ENCODE measurements at regions not wholly inside any gene's neighbourhood (a gene's known extent, or its start where the extent isn't known, plus 50 kb on each side); places are given as distances from the start of the nearest gene placed in this dataset.

DNA sequence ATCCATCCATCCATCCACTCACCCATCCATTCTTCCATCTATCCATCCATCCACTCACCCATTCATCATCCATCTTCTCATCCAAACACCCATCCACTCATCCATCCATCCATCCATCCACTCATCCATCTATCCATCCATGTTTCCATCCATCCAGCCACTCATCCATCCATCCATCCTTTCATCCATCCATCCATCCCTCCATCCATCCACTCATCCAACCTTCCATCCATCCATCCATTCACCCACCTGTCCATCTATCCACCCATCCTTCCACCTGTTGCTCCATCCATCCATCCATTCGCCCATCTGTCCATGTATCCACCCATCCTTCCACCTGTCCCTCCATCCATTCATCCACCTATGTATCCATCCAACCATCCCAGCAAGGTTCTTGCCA lies 378.4 kb upstream of the PFKP start:
- no peak for FAIRE-seq

DNA sequence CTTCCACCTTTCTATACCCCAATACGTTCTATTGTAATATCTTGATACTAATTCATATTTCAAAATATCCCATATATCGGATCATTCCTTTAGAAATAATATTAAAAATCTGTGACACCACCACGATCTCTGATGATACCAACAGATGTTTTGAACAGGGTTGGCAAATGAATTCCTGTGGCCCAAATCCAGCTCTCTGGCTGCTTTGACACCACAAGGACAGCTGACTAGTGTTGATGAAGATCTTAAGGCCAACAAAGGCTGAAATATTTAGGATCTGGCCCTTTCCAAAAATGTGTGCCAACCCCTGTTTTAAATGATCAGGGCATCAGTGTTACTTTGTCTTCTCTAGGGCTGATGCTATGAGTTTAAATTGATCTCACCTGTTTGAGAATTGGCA lies 380.7 kb upstream of the PFKP start:
- FAIRE-seq, result no peak

DNA sequence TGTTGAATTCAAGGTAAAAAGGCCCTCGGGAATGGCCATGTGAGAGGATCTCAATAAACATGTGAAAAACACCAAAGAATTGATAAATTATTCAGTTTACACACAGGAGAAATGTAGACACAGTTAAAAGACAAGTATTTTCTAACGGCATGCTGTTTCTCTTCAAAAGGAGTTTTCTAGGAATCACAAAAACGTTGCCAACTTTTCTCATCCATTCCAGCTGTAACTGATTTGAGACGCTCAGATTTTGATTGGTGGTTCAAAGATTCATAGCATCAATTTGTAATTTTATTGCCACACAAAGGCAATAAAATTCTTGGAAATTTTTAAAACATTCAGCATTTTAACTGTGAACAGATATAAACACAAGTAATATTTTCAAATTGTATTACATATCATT lies 384.9 kb upstream of the PFKP start:
- no peak for FAIRE-seq

DNA sequence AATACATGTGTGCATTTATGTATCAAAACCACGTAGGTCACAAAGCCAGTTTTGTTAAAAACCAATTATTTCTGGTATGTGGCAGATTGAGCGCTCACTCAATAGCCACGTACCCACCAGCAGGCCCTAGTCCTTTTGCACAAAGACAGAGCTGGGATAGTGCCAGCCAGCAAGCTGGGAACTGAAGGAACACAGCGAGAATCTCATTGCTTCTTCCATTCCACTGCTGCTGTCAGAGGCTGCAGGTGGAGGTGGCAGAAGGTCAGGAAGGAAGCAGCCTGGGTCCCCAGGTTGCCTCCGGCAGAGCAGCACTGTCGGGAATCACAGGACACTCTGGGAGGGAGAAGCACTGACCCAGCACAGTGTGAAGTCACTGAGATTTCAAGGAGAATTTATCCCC lies 385.5 kb upstream of the PFKP start:
- FAIRE-seq, result no peak

DNA sequence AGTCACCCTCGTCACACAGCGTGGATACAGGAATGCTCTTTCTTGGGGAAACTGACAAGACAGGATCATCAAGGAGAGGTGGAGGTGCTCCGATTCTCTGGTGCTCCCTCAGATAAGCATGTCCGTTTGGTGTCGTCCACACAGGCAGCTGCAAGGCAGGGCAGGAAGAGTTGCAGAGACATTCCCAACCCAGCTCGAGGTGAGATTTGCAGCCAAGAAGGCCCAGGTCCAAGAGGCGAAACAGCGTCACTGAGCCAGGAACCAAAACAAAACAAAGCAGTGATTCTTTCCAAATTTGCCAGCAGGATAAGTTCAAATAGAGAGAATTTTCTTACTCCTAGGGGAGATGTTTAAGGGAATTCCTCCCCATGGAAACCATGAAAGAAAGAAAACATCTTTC lies 386.5 kb upstream of the PFKP start:
- FAIRE-seq, result no peak

DNA sequence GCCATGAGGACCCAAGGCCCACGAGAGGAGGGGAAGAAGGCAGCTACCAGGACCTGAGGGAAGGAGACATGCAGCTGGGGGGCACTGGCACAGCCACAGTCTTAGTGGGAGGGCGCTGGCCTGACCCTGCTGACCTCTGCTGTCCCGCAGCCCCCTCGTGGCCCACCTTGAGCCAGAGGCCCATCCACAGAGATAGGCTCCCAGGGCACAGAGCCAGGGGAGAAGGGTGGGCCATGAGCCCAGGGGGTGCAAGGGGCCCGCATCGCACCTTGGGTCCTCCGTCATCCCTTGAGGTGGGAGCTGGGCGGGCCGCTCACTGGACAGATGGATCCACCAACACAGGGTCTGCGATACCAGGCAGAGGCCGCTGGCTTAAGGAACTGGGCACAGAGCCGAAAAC lies 387.7 kb upstream of the PFKP start:
- FAIRE-seq, result no peak

DNA sequence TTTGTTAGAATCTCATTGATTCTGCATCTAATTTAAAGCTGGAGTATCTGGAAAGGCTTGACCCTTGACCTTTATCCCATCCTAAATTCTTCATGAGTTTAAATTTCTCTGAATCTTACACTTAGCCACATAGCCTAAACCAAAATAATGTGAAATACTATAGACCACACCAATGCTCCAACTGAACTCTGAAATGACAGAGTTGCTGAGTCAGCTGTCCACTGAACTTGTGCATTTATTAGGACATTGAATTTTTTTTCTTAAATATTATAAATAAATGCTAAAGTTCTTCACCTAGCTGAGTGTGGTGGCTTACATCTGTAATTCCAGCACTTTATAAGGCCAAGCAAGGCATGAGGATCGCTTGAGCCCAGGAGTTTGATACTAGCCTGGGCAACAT lies 390.9 kb upstream of the PFKP start:
- FAIRE-seq, result no peak

DNA sequence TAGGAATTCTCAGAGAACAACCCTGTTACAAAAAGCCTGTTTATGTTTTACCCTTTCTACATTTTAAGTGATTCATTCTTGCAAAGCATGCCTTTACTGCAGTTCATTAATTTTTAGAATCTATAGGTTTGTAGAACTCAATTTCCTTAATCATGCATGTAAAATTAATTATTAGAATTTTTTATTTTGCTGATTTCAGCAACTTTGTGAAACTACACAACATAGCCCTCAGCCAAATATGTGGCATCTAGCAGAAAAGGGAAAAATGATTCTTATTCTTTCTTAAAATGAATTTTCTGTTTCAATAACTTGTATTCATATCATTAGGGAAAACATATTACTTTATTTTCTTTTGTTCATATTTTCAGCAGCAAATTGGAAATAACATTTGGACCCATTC lies 392.9 kb upstream of the PFKP start:
- FAIRE-seq, result no peak

DNA sequence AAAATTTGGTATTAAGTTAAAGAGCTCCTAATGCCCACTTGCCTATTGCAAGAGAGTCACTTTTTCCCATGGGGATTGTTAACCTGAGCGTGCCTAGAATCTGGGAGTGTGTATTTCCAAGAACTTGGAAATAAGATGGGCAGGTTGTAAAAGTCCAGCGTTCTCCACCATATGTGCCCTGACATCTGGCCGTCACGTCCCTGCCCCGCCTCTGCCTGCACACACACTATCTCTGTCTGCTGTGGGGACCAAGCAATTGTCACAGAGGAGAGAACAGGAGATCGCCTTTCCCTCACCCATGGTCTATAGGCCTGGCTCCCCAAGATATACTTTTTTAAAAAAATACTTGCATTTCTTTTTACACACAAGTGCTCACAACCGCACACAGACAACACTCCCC lies 396.5 kb upstream of the PFKP start:
- no peak for FAIRE-seq

DNA sequence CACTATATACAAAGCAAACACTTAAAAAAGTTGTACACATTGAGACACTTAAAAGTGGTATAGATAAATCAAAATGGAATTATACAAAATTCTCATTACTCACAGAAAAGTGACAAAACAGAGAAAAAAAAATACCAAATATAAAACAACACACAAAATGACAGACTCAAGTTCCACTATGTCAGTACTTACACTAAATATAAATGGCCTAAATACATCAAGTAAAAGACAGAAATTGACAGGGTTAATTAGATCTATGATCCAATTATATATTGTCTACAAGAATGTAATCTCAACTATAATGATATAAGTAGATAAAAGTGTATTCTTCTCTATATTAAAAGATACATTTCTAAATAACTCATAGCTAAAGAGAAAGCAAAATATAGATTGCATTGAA lies 401.6 kb upstream of the PFKP start:
- no peak for FAIRE-seq

DNA sequence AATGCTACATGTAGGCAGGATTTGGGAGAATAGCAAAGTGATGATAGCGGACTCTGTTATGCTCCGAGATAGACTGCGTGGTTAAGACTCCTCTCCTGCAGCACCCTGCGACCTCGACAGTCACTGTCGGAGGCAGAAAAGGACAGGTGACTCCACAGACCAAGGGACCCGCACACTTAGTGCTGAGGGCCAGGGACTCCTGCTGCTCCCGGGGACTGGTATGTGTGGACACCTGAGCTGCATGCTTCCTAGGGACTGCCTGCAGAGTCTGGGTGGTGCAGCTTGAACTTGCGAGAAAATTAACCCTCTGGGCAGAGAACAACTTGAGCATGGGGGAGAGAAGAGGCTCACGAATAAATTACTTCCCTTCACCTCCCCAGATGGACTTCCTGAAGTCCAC lies 407.1 kb upstream of the PFKP start:
- FAIRE-seq, result no peak

DNA sequence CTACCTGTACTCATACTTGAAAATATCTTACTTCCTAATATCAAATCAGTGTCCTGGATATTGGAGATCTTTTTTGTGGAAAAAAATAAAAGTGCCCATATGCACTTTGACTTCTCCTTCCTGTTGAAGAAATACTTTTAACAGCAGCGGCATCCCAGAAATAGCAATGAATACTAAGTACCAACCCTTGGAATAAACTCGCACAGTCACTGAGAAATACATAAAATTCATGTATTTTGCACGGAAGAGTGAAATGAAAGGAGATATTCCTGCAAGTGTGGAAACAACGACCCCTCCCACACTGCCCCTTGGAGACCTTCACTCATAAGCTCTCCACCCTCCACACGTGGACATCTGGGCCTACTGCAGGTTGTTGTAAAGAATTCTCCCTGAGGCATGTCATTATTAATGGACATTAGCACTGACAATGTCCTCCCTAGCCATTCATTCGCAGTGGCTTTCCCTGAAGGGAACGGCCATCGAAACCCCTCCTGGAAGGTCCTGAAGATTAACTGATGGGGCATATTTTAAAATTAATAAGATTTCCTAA lies 407.6 kb upstream of the PFKP start:
- FAIRE-seq, result no peak

DNA sequence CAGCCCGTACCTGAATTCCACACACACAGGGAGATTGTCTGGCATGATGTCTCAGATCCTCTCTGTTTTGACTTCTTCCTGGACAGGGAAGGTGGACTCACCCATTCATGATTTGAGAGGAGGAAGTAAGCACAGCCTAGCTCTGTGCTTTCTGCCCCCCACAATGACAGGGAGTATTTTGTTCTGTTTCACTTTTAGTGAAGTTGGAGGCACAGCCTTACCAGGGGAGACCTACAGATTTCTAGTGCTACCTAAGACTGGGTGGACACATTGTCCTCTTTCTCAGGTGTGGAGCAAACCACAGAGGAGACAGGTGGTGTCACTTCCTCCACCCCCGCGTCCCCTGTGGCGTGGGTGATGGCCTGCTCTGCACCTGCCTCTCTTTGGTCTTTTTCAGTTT lies 408.6 kb upstream of the PFKP start:
- FAIRE-seq, result no peak

DNA sequence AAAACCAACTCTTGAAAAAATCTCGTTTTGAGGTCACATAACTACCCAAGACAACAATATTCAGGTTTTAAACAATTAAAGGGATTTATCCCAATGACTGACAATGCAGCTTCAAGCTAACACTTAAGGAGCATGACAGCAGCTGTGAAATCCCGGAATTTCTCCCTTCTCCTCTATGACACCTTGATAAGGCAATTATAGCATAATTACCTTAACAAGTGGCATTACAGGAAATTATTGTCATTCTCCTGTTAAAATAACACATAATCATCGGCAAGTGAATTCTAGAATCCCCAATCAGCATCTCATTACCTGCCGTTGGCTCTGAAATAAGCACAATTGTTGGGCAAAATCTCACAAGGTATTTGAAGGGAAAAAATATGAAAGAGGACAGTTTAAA lies 417.0 kb upstream of the PFKP start:
- no peak for FAIRE-seq

DNA sequence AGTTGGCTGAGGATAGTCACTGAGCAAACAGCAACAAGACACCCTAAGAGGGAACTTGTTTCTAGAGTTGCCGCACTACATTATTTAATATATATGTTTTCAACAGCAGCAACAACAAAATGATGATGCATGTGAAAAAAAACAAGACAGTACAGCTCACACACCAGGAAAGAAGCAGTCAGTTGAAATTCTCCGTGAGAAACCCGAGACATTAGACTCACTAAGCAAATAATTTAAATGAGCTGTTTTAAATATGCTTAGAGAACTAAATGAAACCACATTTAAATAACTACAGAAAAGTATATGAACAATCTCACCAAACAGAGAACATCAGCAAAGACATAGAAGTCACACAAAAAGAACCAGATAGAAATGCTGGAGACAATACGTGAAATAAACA lies 426.3 kb upstream of the PFKP start:
- FAIRE-seq, result no peak

DNA sequence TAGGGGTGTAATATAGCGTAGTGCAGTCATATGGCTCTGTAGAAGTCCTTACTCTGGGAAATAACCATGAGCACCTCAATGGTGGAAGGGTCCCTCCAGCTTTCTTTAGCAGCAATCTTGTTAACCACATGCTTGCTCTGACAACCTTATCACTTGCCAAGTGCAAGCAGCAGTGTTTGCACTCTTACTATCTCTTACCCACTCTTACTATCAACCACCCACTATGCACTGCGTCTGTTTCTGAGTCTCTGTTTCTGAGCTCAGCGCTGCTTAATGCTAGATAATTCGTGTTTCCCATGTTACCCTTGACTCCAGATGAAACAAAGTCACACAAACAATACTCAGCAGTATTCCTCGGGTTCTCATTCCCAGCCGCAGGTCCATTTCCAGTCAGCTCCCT lies 433.7 kb upstream of the PFKP start:
- FAIRE-seq, result no peak

DNA sequence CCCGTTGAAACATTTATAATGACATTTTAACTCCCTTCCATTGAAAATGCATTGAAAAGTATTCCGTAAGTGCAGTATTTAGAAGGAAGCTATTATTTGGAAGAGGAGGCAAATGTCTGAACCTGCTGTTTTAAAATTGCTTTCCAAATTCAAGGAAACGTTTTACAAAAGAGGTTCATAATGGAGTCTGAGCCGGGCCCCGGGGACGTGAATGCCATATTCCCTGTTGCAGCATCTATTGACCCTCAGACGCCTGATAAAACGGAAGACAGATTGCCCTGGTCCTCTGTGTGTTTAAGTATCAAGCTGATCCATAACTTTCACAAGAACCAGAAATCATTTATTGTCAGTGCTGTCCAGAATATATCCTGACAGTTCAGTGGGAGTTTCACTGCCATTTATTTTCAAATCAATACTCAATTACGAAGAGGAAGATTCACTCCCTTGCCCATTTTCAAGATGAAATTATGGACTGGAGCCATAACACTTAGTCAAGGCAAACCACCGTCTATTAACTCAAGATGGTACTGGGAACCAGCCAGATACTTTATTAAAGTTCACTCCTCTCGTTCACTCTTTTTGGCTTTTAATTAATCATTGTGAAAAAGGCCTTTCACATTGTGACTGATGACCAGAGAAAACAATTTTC lies 435.7 kb upstream of the PFKP start:
- FAIRE-seq, result no peak

DNA sequence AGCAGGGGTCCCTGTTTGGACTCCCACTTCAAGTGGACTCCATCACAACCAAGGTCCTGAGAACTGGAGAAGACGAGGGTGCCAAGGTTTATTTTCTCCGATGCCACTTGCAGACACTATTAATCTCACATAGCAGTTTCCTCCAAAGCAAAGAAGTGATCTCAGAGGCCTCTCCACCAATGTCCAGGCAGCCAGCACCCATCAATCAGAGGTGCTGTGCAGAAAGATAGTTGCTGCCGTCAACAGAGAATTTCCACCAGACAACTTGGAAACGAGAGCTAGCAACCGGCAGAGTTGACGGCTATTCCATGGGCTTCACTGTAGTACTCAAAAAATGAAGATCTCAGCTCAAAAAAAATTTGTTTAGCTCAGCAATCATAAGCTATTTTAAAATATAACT lies 438.6 kb upstream of the PFKP start:
- FAIRE-seq, result no peak

DNA sequence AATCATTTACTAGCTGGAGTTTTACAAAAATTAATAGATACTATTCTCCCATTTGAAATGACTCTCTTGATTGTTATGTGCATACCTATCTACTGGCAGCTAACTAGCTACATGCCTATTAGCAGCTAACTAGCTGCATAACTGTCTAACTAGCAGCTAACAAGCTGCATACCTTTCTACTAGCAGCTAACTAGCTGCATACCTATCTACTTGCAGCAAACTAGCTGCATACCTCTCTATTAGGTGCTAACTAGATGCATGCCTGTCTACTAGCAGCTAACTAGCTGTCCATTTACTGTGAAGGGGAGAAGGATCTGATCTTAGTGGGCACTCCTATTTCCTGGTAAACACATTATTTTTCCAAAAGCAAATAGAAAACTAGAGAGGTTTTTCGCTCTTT lies 439.4 kb upstream of the PFKP start:
- no peak for FAIRE-seq

DNA sequence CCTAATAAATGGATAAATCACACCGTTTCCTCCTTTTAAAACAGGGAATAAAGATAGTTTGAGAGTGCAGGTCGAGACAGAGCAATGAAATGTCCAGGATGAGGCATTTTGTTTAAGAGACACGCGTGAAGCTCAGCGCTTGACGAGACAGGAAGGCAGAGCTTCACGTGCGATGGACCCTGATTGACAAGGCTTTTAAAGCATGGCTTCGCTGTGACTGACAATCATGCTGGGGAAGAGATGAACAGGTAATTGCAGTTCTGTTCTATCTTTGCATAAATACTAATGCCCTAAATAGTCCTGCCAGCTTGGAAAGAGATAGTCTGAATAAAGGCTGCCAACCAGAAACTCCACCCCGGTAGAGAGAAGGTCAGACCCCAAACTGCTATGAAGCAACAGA lies 442.3 kb upstream of the PFKP start:
- no peak for FAIRE-seq

DNA sequence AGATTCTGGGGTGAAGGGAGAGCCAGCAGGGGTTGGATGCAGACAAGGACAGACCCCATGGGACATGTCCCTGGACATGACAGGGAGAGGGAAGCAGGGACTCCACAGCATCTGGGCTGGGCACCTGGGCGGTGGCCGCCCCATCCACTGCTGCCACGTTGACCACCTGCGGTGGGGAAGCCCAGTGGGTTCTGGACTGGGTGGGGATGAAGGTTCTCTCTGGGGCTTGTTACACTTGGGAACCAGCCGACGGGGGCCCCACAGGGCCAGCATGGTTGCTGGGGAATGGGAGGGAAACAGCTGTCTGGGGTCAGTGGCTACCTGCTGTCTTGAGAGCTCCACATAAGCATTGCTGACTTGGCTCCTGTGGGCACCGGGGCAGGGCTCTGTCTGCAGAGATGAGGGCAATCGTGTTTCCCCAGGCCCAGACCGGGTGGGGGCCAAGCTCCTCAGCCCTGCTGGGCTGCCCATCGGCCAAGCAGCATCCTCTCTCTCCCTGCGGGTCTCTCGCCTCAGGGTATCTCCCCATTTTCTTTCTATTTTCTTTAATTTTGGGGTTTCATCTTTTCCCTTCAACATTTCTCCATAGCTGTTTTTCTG lies 443.6 kb upstream of the PFKP start:
- no peak for FAIRE-seq

DNA sequence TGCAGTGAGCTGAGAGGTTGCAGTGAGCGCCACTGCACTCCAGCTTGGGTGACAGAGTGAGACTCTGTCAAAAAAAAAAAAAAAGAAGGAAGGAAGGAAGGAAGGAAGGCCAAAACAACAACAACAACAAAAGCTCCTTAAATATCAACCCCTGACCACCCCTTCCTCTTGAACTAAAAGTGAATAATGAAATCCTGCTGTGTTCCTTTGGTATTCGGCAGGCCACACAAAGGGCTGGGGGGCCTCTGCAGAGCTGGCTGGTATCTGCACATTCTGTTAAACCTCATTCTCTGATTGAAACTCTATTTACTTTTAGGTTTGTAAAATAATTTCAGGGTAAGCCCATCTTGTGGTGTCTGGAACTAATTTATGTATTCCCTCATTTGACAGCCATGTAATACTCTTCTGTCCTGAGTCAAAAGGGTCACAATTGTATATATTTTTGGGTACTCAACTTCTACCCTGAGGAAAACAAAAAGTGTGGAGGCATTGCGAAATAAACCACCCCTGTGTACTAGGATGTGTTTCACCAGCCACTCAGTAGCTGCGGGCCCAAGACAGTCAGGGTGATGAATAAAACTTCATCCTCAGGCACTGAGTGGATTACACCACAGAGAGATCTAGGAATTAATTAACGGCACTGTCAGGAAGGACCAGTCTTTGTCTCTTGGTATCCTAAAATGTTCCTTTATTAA lies 446.4 kb upstream of the PFKP start:
- no peak for FAIRE-seq

DNA sequence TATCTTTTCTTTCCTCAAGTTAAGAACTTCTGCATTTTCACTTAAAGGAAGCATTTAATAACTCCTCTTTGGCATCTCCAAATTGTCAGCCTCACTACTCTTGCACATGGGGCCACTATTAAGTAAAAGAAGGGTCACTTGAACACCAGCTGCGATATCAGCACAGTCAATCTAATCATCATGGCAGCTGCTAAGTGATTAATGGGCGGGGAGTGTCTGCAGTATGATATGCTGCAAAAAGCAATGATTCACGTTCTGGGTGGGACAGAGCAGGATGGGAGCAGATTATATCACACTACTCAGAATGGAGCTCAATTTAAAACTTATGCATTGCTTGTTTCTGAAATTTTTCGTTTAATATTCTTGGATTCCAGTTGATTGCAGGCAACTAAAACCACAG lies 447.4 kb upstream of the PFKP start:
- no peak for FAIRE-seq

DNA sequence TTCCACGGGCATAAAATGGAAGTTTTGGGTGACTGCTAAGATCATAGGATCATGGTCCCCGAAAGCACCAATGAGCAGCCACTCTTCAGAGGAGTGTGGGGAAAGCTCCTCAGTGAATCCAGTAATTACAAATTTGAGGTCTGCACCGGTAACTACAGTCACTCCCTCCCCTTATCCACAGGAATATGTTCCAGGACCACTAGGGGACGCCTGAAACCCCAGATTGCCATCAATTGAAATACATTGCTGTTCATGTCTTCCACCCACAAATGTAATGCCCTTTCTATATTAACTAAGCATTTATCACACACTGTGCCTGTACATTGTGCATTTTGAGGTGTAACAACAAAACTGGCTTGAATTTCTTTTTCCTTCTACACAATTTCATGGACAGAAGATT lies 447.9 kb upstream of the PFKP start:
- FAIRE-seq, result no peak

DNA sequence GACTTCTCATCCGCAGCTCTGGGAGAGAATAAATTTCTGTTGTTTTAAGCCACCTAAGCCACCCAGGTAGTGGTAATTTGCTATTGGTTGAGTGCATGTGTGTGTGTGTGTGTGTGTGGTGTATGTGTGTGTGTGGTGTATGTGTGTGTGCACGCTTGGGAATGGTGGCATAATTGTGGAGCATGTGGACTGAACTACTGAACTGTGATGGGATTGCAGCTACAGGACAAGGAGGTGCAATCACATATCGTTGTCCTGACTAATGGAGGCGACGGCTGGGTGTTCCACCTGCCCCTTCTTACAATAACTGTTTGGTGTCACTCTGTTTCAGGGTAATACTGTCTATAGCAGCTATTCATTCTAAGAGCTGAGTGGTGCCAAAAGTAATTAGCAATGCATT lies 448.7 kb upstream of the PFKP start:
- FAIRE-seq, result no peak
